Esophagus squamous epithelium (tissue), 4 donors: ENCODE measurements at regions not wholly inside any gene's neighbourhood (a gene's known extent, or its start where the extent isn't known, plus 50 kb on each side); places are given as distances from the start of the nearest gene placed in this dataset.
"Not testable (repeated sequence)": the region's sequence is repeated elsewhere in the genome, so short reads cannot be mapped to it uniquely, and the experiment has no call there.

Experiments used
- CTCF ChIP-seq, 6 experiments: fragments of 450-650 bp in 4 of 6; fragments of 200-600 bp in 2 of 6; sonication (generic) in 2 of 6; IDR thresholded peaks; one replicate each; pipeline ENCODE4 v1.5.1; 2016 to 2019; ENCODE audit warnings: antibody characterized with exemption in 6 of 6, mild to moderate bottlenecking in 4 of 6, moderate library complexity in 4 of 6
- POLR2A ChIP-seq, 4 donors: fragments of 450-650 bp; IDR thresholded peaks; one replicate each; pipeline ENCODE4 v1.6.1; 2017; ENCODE audit warnings: antibody characterized with exemption in 4 of 4, mild to moderate bottlenecking in 4 of 4, moderate library complexity in 3 of 4

- not testable (repeated sequence) for TF ChIP-seq POLR2A, CTCF (IDR thresholded peaks at IDR 0.05)
Observed at GRCh38 chr15:23209452-23209851, 72.8 kb upstream of the GOLGA6L1 start.
